ENCODE measurements at regions not wholly inside any gene's neighbourhood (a gene's known extent, or its start where the extent isn't known, plus 50 kb on each side); places are given as distances from the start of the nearest gene placed in this dataset.

- TF ChIP-seq CTCF (optimal IDR thresholded peaks at IDR 0.05 in 1 of 3, IDR thresholded peaks at IDR 0.05 in 1 of 3, conservative IDR thresholded peaks at IDR 0.05 in 1 of 3; ENCODE audit: extremely low read depth in 1 of 3, insufficient read depth in 2 of 3, low read length in 3 of 3) (no peak), EZH2 (IDR thresholded peaks at IDR 0.05; ENCODE audit: low read length) (no peak)
Measured at GRCh38 chr10:44066527-44067255, 318.2 kb downstream of the CXCL12 start.
